Common myeloid progenitor, CD34-positive (primary cell): ENCODE measurements at regions not wholly inside any gene's neighbourhood (a gene's known extent, or its start where the extent isn't known, plus 50 kb on each side); places are given as distances from the start of the nearest gene placed in this dataset.
"Not testable (repeated sequence)": the region's sequence is repeated elsewhere in the genome, so short reads cannot be mapped to it uniquely, and the experiment has no call there.

ENCODE experiments used
- CTCF ChIA-PET: fragments of 350-600 bp; sonication (Branson Sonifier 250); formaldehyde crosslinking; loops from one replicate; lab custom pipeline; 2021; ENCODE audit warnings: antibody characterized with exemption; lab: Charles Lee
- POLR2A ChIA-PET: fragments of 350-600 bp; sonication (Branson Sonifier 250); formaldehyde crosslinking; loops from one replicate; lab custom pipeline; 2021; ENCODE audit warnings: antibody characterized with exemption; lab: Charles Lee
- DNase-seq, 3 donors: peaks; one replicate each; pipeline versions ENCODE4 v3.0.0 to v3.0.0-alpha.2; 2013
- H3K27ac ChIP-seq, 2 experiments: 1 replicate in 1 of 2; 2 replicates in 1 of 2; pipeline ENCODE4 v1.7.0; 2013; ENCODE audit warnings: inconsistent platforms in 2 of 2, low read length in 2 of 2, mild to moderate bottlenecking in 2 of 2, low read depth in 1 of 2, moderate library complexity in 1 of 2; ENCODE audit not compliant: severe bottlenecking in 2 of 2, insufficient read depth in 1 of 2, poor library complexity in 1 of 2
- H3K27me3 ChIP-seq, 5 experiments: replicated peaks in 2 of 5; 1 replicate in 3 of 5; 2 replicates in 2 of 5; pipeline versions ENCODE4 v1.6.1 to v1.7.0; 2013; ENCODE audit warnings: low read length in 4 of 5, mild to moderate bottlenecking in 2 of 5, moderate library complexity in 2 of 5, inconsistent platforms in 1 of 5; ENCODE audit not compliant: insufficient read depth in 5 of 5, control insufficient read depth in 4 of 5
- H3K36me3 ChIP-seq, 4 experiments: 1 replicate in 2 of 4; 2 replicates in 2 of 4; pipeline versions ENCODE4 v1.6.1 to v1.7.0; 2013; ENCODE audit warnings: low read length in 3 of 4, control low read depth in 1 of 4, mild to moderate bottlenecking in 1 of 4; ENCODE audit not compliant: control insufficient read depth in 4 of 4, insufficient read depth in 4 of 4
- H3K4me1 ChIP-seq, 4 experiments: 1 replicate in 3 of 4; 2 replicates in 1 of 4; pipeline versions ENCODE4 v1.6.1 to v1.7.1; 2013; ENCODE audit warnings: low read length in 3 of 4, mild to moderate bottlenecking in 3 of 4, control low read depth in 1 of 4, inconsistent platforms in 1 of 4, moderate library complexity in 1 of 4; ENCODE audit not compliant: control insufficient read depth in 4 of 4, insufficient read depth in 4 of 4; ENCODE audit errors: control extremely low read depth in 1 of 4
- H3K4me3 ChIP-seq, 7 experiments: 1 replicate in 4 of 7; 2 replicates in 3 of 7; pipeline versions ENCODE4 v1.5.1 to v1.7.0; 2013; ENCODE audit warnings: mild to moderate bottlenecking in 7 of 7, low read length in 6 of 7, moderate library complexity in 6 of 7, inconsistent platforms in 2 of 7, low read depth in 2 of 7, control low read depth in 1 of 7; ENCODE audit not compliant: insufficient read depth in 4 of 7, control insufficient read depth in 1 of 7; ENCODE audit errors: extremely low read depth in 1 of 7
- H3K9me3 ChIP-seq, 5 experiments: 1 replicate in 4 of 5; 2 replicates in 1 of 5; pipeline versions ENCODE4 v1.6.1 to v1.7.1; 2013; ENCODE audit warnings: low read length in 4 of 5, mild to moderate bottlenecking in 2 of 5, inconsistent platforms in 1 of 5, low read depth in 1 of 5, moderate library complexity in 1 of 5; ENCODE audit not compliant: control insufficient read depth in 4 of 5, insufficient read depth in 2 of 5; ENCODE audit errors: control extremely low read depth in 1 of 5
- WGBS: methylation state at CpG from one replicate; pipeline ENCODE4 v1.1.5; 2013; ENCODE audit not compliant: insufficient coverage; 5-methylcytosine and 5-hydroxymethylcytosine counted together

GRCh38 chr16:55058576-55058975, 127.9 kb downstream of the IRX5 start:
- Histone ChIP-seq H3K27ac (no peak overlapping the region), H3K36me3 (no peaks in the 10 kb centered on the region), H3K9me3 (peaks cover 0 to 11% (median 3%) of the 10 kb centered on the region in 5 experiments), H3K27me3 (peaks cover 12 to 84% (median 30%) of the 10 kb centered on the region in 5 experiments), H3K4me1 (peaks cover 0 to 5% (median 0%) of the 10 kb centered on the region in 4 experiments), H3K4me3 (no peak overlapping the region)
- ChIA-PET CTCF (no interaction called here), POLR2A (no interaction called here)
- WGBS: 87% methylated on average over 3 of the region's 4 CpGs
- DNase-seq: no peak

DNA sequence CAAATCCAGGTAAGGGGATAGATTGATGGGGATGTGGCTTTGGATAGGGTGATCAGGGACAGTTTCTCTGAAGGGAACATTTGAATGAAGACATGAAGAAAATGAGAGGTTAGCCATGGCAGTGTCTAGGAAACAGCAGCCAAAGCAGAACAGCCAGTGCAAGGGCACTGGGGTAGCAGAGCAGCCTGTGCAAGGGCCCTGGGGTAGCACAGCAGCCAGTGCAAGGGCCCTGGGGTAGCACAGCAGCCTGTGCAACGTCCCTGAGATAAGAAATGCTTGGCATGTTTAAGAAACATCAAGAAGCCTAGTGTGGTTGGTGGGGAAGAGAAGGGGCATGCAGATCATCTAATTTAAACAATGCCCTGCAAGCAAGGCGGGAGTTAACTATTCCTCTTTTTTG, 128.5 kb downstream of the IRX5 start:
- peaks cover 0 to 11% (median 3%) of the 10 kb centered on the region in 5 experiments for H3K9me3 ChIP-seq
- POLR2A ChIA-PET: no interaction called here
- peaks cover 0 to 5% (median 0%) of the 10 kb centered on the region in 4 experiments for H3K4me1 ChIP-seq
- peaks cover 12 to 80% (median 30%) of the 10 kb centered on the region in 5 experiments for H3K27me3 ChIP-seq
- H3K36me3 ChIP-seq: no peaks in the 10 kb centered on the region
- WGBS: 83% methylated on average over 2 of the region's 2 CpGs
- no peak for DNase-seq
- H3K27ac ChIP-seq: no peak overlapping the region
- H3K4me3 ChIP-seq: no peak overlapping the region
- CTCF ChIA-PET: no interaction called here

DNA sequence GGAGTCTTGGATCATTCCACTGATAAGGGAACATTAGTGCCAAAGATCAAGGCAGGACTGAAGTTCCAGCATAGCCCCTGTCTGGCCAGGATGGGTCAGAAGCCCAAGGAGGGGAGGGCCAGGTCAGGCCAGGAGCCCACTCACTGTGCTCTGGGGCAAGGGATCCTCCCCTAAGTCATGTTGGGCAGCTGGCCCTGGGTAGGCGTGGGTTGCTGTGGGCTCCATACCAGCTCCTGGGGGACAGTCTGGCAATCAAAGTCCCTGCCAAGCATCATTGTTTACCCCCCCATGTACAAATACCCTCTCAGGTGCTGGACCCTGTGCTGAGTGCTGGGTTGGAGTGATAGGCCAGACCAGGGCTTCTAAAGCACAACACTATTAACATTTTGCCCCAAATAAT, 130.5 kb downstream of the IRX5 start:
- Histone ChIP-seq H3K27me3 (peaks cover 3 to 62% (median 17%) of the 10 kb centered on the region in 5 experiments), H3K4me3 (no peak overlapping the region), H3K4me1 (peaks cover 0 to 5% (median 0%) of the 10 kb centered on the region in 4 experiments), H3K27ac (no peak overlapping the region), H3K36me3 (no peaks in the 10 kb centered on the region), H3K9me3 (peaks cover 0 to 2% (median 0%) of the 10 kb centered on the region in 5 experiments)
- WGBS: no CpG with 5 or more reads among the region's 1 CpG
- no peak for DNase-seq
- ChIA-PET POLR2A (no interaction called here), CTCF (no interaction called here)

DNA sequence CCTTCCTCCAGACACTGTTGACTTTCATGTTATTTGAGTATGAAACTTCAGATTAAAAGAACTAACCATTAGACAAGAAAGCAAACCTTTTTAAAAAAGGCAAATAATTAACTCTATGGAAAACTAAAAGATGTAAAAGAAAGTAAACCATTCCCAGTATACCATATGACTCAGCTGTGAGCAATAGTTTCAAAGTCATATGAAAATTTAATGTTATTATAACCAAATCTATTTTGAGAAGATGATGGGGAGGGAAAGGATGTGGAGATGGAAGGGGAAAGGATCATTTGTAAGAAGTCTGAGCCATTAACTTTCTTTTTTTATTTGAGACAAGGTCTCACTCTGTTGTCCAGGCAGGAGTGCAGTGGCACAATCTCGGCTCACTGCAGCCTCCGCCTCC, 131.8 kb downstream of the IRX5 start:
- POLR2A ChIA-PET: no interaction called here
- peaks cover 0 to 2% (median 0%) of the 10 kb centered on the region in 5 experiments for H3K9me3 ChIP-seq
- H3K27me3 ChIP-seq: peaks cover 0 to 54% (median 14%) of the 10 kb centered on the region in 5 experiments
- no peak overlapping the region for H3K4me3 ChIP-seq
- no peaks in the 10 kb centered on the region for H3K4me1 ChIP-seq
- no peak for DNase-seq
- H3K27ac ChIP-seq: no peak overlapping the region
- CTCF ChIA-PET: no interaction called here
- H3K36me3 ChIP-seq: no peaks in the 10 kb centered on the region
- 100% methylated on average over 2 of the region's 2 CpGs for WGBS

DNA sequence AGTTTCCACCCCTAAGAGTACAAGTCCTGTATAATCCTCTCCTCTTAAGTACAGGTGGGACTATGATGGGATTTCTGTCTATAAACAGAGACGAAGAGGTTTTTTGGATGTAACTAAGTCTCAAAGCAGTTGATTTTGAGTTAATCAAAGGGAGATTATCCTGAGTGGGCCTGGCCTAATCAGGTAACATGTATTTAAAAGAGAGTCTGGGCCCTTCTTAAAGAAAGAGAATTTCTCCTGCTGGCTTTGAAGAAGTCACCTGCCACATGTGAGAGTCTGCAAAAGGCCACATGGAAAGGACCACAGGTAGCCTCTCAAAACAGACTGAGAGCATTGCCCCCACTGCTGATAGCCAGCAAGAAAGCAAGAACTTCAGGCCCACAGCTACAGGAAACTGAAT, 142.3 kb downstream of the IRX5 start:
- 100% methylated on average over 1 of the region's 1 CpG for WGBS
- ChIA-PET CTCF (no interaction called here), POLR2A (no interaction called here)
- no peaks in the 10 kb centered on the region for H3K36me3 ChIP-seq
- peaks cover 0 to 2% (median 0%) of the 10 kb centered on the region in 5 experiments for H3K27me3 ChIP-seq
- no peak overlapping the region for H3K4me3 ChIP-seq
- no peak for DNase-seq
- H3K9me3 ChIP-seq: peaks cover 0 to 2% (median 0%) of the 10 kb centered on the region in 5 experiments
- H3K27ac ChIP-seq: no peak overlapping the region
- no peaks in the 10 kb centered on the region for H3K4me1 ChIP-seq

- peaks cover 0 to 2% (median 0%) of the 10 kb centered on the region in 5 experiments for H3K9me3 ChIP-seq
- H3K27ac ChIP-seq: no peak overlapping the region
- no peaks in the 10 kb centered on the region for H3K36me3 ChIP-seq
- WGBS: 97% methylated on average over 4 of the region's 4 CpGs
- DNase-seq: no peak
- no peaks in the 10 kb centered on the region for H3K27me3 ChIP-seq
- ChIA-PET POLR2A (no interaction called here), CTCF (no interaction called here)
- no peak overlapping the region for H3K4me3 ChIP-seq
- no peaks in the 10 kb centered on the region for H3K4me1 ChIP-seq
Measured at GRCh38 chr16:55073830-55074229, 143.2 kb downstream of the IRX5 start.

- H3K4me1 ChIP-seq, CTCF ChIA-PET, H3K4me3 ChIP-seq, DNase-seq, H3K27me3 ChIP-seq, H3K36me3 ChIP-seq, H3K27ac ChIP-seq, POLR2A ChIA-PET, H3K9me3 ChIP-seq: not testable (repeated sequence)
- 96% methylated on average over 5 of the region's 7 CpGs for WGBS
Measured at GRCh38 chr16:55075208-55075607, 144.5 kb downstream of the IRX5 start.
